ENCODE measurements at regions not wholly inside any gene's neighbourhood (a gene's known extent, or its start where the extent isn't known, plus 50 kb on each side); places are given as distances from the start of the nearest gene placed in this dataset.
"Not testable (repeated sequence)": the region's sequence is repeated elsewhere in the genome, so short reads cannot be mapped to it uniquely, and the experiment has no call there.

DNA sequence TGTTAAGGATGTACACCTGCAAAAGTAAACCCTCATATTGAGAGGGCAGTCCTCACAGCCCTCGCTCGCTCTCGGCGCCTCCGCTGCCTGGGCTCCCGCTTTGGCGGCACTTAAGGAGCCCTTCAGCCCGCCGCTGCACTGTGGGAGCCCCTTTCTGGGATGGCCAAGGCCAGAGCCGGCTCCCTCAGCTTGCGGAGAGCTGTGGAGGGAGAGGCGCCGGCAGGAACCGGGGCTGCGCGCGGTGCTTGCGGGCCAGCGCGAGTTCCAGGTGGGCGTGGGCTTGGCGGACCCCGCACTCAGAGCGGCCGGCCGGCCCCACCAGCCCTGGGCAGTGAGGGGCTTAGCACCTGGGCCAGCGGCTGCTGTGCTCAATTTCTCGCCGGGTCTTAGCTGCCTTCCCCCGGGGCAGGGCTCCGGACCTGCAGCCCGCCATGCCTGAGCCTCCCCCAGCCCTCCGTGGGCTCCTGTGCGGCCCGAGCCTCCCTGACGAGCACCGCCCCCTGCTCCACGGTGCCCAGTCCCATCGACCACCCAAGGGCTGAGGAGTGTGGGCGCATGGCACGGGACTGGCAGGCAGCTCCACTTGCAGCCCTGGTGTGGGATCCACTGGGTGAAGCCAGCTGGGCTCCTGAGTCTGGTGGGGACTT lies 259.4 kb downstream of the KTN1 start:
- TF ChIP-seq, protein P1, sequence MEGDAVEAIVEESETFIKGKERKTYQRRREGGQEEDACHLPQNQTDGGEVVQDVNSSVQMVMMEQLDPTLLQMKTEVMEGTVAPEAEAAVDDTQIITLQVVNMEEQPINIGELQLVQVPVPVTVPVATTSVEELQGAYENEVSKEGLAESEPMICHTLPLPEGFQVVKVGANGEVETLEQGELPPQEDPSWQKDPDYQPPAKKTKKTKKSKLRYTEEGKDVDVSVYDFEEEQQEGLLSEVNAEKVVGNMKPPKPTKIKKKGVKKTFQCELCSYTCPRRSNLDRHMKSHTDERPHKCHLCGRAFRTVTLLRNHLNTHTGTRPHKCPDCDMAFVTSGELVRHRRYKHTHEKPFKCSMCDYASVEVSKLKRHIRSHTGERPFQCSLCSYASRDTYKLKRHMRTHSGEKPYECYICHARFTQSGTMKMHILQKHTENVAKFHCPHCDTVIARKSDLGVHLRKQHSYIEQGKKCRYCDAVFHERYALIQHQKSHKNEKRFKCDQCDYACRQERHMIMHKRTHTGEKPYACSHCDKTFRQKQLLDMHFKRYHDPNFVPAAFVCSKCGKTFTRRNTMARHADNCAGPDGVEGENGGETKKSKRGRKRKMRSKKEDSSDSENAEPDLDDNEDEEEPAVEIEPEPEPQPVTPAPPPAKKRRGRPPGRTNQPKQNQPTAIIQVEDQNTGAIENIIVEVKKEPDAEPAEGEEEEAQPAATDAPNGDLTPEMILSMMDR (IDR thresholded peaks at IDR 0.05), result not testable (repeated sequence)
- TF ChIP-seq POLR2AphosphoS5 (IDR thresholded peaks at IDR 0.05); POLR2A (IDR thresholded peaks at IDR 0.05); EP300 (IDR thresholded peaks at IDR 0.05; ENCODE audit: low read depth): not testable (repeated sequence)
